A673 (cell line): ENCODE measurements at regions not wholly inside any gene's neighbourhood (a gene's known extent, or its start where the extent isn't known, plus 50 kb on each side); places are given as distances from the start of the nearest gene placed in this dataset.

Source experiments
- EZH2 ChIP-seq: fragments of 200-600 bp; sonication (generic); IDR thresholded peaks from 2 replicates; pipeline ENCODE4 v1.6.1; 2017; ENCODE audit warnings: borderline replicate concordance, low read depth, mild to moderate bottlenecking, mixed read lengths, antibody characterized with exemption, low read length; ENCODE audit not compliant: poor library complexity, severe bottlenecking
- TF ChIP-seq, protein P1 (sequence below): fragments of 300-800, 200-600 bp; sonication (generic); conservative IDR thresholded peaks from 2 replicates; pipeline ENCODE4 v1.5.1; 2017; ENCODE audit warnings: low read depth, mild to moderate bottlenecking, antibody characterized with exemption, low read length, moderate library complexity, mixed read lengths

DNA sequence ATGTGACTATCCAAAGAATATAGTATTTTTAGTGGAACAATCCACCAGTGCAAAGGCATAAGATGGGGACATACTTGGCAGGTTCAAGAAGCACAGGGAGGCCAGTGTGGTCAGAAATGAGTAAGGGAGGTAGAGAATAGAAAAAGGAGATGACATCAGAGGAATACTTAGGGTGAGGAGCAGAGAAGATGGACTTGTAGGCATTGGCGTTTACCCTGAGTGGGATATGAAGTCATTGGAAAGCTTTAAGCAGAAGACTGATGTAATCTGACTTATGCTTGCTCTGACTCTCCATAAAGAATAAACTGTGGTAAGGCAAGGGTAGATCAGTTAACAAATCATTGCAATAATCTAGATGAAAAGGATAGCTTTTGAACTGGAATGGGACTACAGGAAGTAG, 228.7 kb downstream of the GJA1 start:
- TF ChIP-seq, protein P1, sequence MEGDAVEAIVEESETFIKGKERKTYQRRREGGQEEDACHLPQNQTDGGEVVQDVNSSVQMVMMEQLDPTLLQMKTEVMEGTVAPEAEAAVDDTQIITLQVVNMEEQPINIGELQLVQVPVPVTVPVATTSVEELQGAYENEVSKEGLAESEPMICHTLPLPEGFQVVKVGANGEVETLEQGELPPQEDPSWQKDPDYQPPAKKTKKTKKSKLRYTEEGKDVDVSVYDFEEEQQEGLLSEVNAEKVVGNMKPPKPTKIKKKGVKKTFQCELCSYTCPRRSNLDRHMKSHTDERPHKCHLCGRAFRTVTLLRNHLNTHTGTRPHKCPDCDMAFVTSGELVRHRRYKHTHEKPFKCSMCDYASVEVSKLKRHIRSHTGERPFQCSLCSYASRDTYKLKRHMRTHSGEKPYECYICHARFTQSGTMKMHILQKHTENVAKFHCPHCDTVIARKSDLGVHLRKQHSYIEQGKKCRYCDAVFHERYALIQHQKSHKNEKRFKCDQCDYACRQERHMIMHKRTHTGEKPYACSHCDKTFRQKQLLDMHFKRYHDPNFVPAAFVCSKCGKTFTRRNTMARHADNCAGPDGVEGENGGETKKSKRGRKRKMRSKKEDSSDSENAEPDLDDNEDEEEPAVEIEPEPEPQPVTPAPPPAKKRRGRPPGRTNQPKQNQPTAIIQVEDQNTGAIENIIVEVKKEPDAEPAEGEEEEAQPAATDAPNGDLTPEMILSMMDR, result no peak
- no peak for TF ChIP-seq EZH2
